Mesendoderm (in vitro differentiated cells): ENCODE measurements at regions not wholly inside any gene's neighbourhood (a gene's known extent, or its start where the extent isn't known, plus 50 kb on each side); places are given as distances from the start of the nearest gene placed in this dataset.
A peak's percentile ranks its signal among the peaks of the same experiment; 100 is the strongest.

Source experiments
- DNase-seq: peaks from one replicate; pipeline ENCODE4 v3.0.0; 2013
- H2AK5ac ChIP-seq: 2 replicates; pipeline ENCODE4 v1.6.1; 2013; ENCODE audit warnings: low read length, inconsistent platforms
- H2BK120ac ChIP-seq: 2 replicates; pipeline ENCODE4 v1.6.1; 2013; ENCODE audit warnings: low read depth, mild to moderate bottlenecking, low read length, moderate library complexity, mixed read lengths
- H2BK15ac ChIP-seq: replicated peaks from 2 replicates; pipeline ENCODE4 v1.6.1; 2013; ENCODE audit warnings: low read depth, mild to moderate bottlenecking, moderate library complexity
- H2BK5ac ChIP-seq: 2 replicates; pipeline ENCODE4 v1.6.1; 2013; ENCODE audit warnings: low read length, inconsistent platforms
- H3K18ac ChIP-seq: 2 replicates; pipeline ENCODE4 v1.6.1; 2013; ENCODE audit warnings: mild to moderate bottlenecking, low read length, mixed read lengths
- H3K23ac ChIP-seq: one replicate; pipeline ENCODE4 v1.6.1; 2013; ENCODE audit warnings: low read length
- H3K27ac ChIP-seq: 2 replicates; pipeline ENCODE4 v1.5.1; 2013; ENCODE audit warnings: low read depth, mild to moderate bottlenecking, inconsistent platforms, low read length, moderate library complexity
- H3K27me3 ChIP-seq: 2 replicates; pipeline ENCODE4 v1.6.1; 2013; ENCODE audit warnings: low read length, control low read depth, mild to moderate bottlenecking, inconsistent platforms; ENCODE audit not compliant: insufficient read depth, poor library complexity
- H3K36me3 ChIP-seq: 2 replicates; pipeline ENCODE4 v1.6.1; 2013; ENCODE audit warnings: low read length, inconsistent platforms; ENCODE audit not compliant: control insufficient read depth, insufficient read depth
- H3K4ac ChIP-seq: one replicate; pipeline ENCODE4 v1.6.1; 2013; ENCODE audit warnings: low read depth, mild to moderate bottlenecking, low read length, moderate library complexity
- H3K4me1 ChIP-seq: 2 replicates; pipeline ENCODE4 v1.6.1; 2013; ENCODE audit warnings: low read depth, low read length, inconsistent platforms; ENCODE audit not compliant: control insufficient read depth
- H3K4me2 ChIP-seq: 2 replicates; pipeline ENCODE4 v1.6.1; 2013; ENCODE audit warnings: low read length
- H3K4me3 ChIP-seq: 2 replicates; pipeline ENCODE4 v1.5.1; 2013; ENCODE audit warnings: mild to moderate bottlenecking, low read length
- H3K56ac ChIP-seq: one replicate; pipeline ENCODE4 v1.6.1; 2013; ENCODE audit warnings: low read length
- H3K79me1 ChIP-seq: 2 replicates; pipeline ENCODE4 v1.6.1; 2013; ENCODE audit warnings: low read length, inconsistent platforms
- H3K79me2 ChIP-seq: 2 replicates; pipeline ENCODE4 v1.6.1; 2013; ENCODE audit warnings: mild to moderate bottlenecking, low read length; ENCODE audit not compliant: control insufficient read depth, insufficient read depth
- H3K9ac ChIP-seq: 2 replicates; pipeline ENCODE4 v1.6.1; 2013; ENCODE audit warnings: low read length, inconsistent platforms
- H4K5ac ChIP-seq: one replicate; pipeline ENCODE4 v1.6.1; 2013; ENCODE audit warnings: low read length
- H4K8ac ChIP-seq: one replicate; pipeline ENCODE4 v1.6.1; 2013; ENCODE audit warnings: low read depth, mild to moderate bottlenecking, control low read depth, low read length, moderate library complexity
- WGBS: extraction: QIAGEN DNeasy Blood & Tissue Kit; methylation state at CpG from one replicate; pipeline ENCODE4 v1.1.7; 2013; ENCODE audit warnings: low lambda C conversion rate, missing lambda C conversion rate; ENCODE audit not compliant: insufficient coverage; ENCODE audit errors: extremely low coverage; 5-methylcytosine and 5-hydroxymethylcytosine counted together

DNA sequence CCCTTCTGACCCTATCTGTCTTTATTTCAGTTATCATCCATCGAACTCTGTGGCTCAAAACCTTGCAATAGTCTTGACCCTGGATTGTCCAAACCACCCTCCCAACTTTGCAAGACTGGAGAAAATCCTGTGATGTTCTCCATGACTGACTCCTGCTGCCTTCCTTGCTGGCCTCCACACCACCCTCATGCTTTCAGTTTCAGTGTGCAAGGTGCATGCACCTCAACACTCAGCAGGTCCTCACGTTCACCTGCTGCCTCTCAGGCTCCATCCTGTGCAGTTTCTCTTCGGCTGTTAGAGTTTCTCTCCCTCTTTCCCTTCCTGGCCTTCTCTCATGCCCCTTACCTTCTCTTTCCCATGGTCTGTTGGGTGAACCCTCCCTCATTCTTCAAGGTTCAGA, 59.4 kb upstream of the ASIC2 start:
- no CpG with 5 or more reads among the region's 3 CpGs for WGBS
- no peaks in the 10 kb centered on the region for H3K79me1 ChIP-seq
- no peak overlapping the region for H2AK5ac ChIP-seq
- H3K36me3 ChIP-seq: no peaks in the 10 kb centered on the region
- no peak overlapping the region for H3K4me3 ChIP-seq
- no peaks in the 10 kb centered on the region for H3K4me1 ChIP-seq
- H2BK120ac ChIP-seq: no peak overlapping the region
- no peak overlapping the region for H4K5ac ChIP-seq
- H3K27me3 ChIP-seq: no peaks in the 10 kb centered on the region
- H3K4me2 ChIP-seq: no peak overlapping the region
- no peak overlapping the region for H3K4ac ChIP-seq
- no peak overlapping the region for H3K27ac ChIP-seq
- no peak overlapping the region for H3K56ac ChIP-seq
- no peak overlapping the region for H2BK15ac ChIP-seq
- H4K8ac ChIP-seq: no peak overlapping the region
- no peak overlapping the region for H3K9ac ChIP-seq
- no peak overlapping the region for H2BK5ac ChIP-seq
- H3K18ac ChIP-seq: no peak overlapping the region
- no peaks in the 10 kb centered on the region for H3K79me2 ChIP-seq
- H3K23ac ChIP-seq: no peak overlapping the region
- DNase-seq: no peak

DNA sequence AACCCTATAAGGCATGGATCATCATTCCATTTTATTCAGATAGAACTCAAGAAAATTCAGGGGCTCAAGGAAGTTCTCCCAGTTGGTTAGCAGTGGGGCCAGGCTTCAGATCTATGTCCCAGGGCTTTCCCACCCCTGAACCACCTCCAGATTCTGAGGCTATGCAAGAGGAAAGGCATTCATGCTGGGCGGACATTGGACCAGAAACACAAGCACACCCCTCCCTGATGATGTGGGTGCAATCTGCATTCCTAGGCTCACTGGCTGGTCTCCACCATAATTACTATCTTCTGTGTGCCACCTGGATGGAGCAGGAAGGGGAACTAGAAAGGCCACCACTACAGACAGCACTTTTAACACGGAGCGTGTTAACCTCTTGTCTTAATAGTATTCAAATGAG, 63.2 kb upstream of the ASIC2 start:
- Histone ChIP-seq H3K9ac (no peak overlapping the region), H3K4me1 (no peaks in the 10 kb centered on the region), H3K79me1 (no peaks in the 10 kb centered on the region), H3K27ac (no peak overlapping the region), H2BK15ac (no peak overlapping the region), H3K23ac (no peak overlapping the region), H3K4me3 (no peak overlapping the region), H3K27me3 (no peaks in the 10 kb centered on the region), H3K79me2 (no peaks in the 10 kb centered on the region), H2BK120ac (no peak overlapping the region), H3K4me2 (no peak overlapping the region), H4K8ac (no peak overlapping the region), H2AK5ac (peak overlapping the region; percentile 35), H3K36me3 (no peaks in the 10 kb centered on the region), H3K18ac (no peak overlapping the region), H3K56ac (no peak overlapping the region), H4K5ac (no peak overlapping the region), H3K4ac (no peak overlapping the region), H2BK5ac (no peak overlapping the region)
- WGBS: no CpG with 5 or more reads among the region's 3 CpGs
- no peak for DNase-seq

DNA sequence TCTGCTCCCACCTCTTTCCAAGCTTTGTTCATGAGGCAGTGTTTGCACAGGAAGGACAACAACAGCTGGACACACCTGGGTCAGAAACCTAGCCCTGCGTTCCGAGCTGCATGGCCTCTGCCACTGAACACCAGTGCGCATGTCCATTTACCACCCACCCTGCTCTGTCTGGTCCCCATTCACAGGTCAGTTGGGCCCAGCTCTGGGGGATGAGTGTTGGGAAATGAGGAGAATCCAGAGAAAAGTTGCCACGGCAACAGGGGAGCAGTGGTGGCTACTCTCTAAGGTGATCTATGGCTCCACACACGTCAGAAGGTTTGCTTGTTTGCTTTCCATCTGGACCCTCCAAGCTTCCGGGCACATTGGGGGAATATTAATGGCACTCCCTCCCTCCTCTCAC, 70.4 kb upstream of the ASIC2 start:
- H2AK5ac ChIP-seq: no peak overlapping the region
- no peak overlapping the region for H4K5ac ChIP-seq
- no peak overlapping the region for H2BK5ac ChIP-seq
- DNase-seq: no peak
- no peaks in the 10 kb centered on the region for H3K27me3 ChIP-seq
- no peaks in the 10 kb centered on the region for H3K79me2 ChIP-seq
- no peak overlapping the region for H3K9ac ChIP-seq
- no peaks in the 10 kb centered on the region for H3K36me3 ChIP-seq
- H2BK15ac ChIP-seq: no peak overlapping the region
- H3K4me3 ChIP-seq: no peak overlapping the region
- H4K8ac ChIP-seq: no peak overlapping the region
- peaks cover 5% of the 10 kb centered on the region for H3K4me1 ChIP-seq
- H3K4me2 ChIP-seq: no peak overlapping the region
- peak overlapping the region; percentile 44 for H3K56ac ChIP-seq
- H3K23ac ChIP-seq: no peak overlapping the region
- no peaks in the 10 kb centered on the region for H3K79me1 ChIP-seq
- no peak overlapping the region for H3K4ac ChIP-seq
- H2BK120ac ChIP-seq: no peak overlapping the region
- H3K18ac ChIP-seq: peak overlapping the region; percentile 19
- no peak overlapping the region for H3K27ac ChIP-seq
- no CpG with 5 or more reads among the region's 6 CpGs for WGBS

DNA sequence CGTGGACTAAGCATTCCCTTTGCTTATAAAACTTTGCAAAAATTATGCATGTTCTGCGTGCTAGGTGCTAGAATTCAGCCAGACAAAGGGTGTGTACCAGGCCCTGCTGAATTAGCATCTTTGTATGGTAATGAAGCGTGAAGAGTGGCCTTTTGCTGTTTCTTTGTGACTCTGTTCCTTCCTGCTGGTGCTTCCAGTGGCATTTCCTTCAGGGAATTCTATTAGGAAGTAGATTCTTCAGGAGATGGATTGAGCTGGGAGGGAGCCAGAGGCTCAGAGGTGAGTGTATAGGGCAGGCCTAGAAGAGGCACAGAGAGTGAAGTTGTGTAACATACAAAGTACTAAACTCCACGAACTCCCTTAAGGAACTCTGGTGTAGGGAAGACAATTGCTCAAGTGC, 73.9 kb upstream of the ASIC2 start:
- no peaks in the 10 kb centered on the region for H3K79me1 ChIP-seq
- H3K27ac ChIP-seq: peak overlapping the region; percentile 62
- H3K4me3 ChIP-seq: no peak overlapping the region
- H3K4ac ChIP-seq: peak overlapping the region; percentile 41
- peak; percentile 65 for DNase-seq
- no peak overlapping the region for H3K4me2 ChIP-seq
- H2AK5ac ChIP-seq: no peak overlapping the region
- WGBS: no CpG with 5 or more reads among the region's 4 CpGs
- H3K23ac ChIP-seq: no peak overlapping the region
- peaks cover 19% of the 10 kb centered on the region for H3K4me1 ChIP-seq
- peak overlapping the region; percentile 63 for H3K56ac ChIP-seq
- no peak overlapping the region for H2BK120ac ChIP-seq
- H3K18ac ChIP-seq: no peak overlapping the region
- H3K27me3 ChIP-seq: no peaks in the 10 kb centered on the region
- no peak overlapping the region for H3K9ac ChIP-seq
- H3K79me2 ChIP-seq: no peaks in the 10 kb centered on the region
- H2BK15ac ChIP-seq: peak overlapping the region; percentile 58
- no peak overlapping the region for H4K5ac ChIP-seq
- no peak overlapping the region for H4K8ac ChIP-seq
- H3K36me3 ChIP-seq: no peaks in the 10 kb centered on the region
- peak overlapping the region; percentile 94 for H2BK5ac ChIP-seq

DNA sequence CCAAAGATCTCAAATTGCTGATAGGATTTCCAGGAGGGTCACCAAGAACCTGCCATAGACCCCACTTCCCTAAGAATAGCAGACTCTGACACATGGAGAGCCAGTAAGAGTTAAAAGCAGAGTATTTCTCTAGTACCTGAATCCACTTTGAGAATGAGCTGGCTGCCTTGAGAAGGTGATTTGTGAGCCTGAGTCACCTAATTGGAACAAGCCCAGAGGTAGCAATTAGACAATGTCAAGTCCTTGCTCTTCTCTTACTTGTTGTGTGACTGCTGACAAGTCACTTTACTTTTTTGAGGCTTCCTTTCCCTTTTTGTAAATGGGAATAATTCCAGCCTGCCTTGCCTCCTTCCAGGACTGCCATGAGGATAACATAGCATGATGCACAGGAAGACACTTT, 76.1 kb upstream of the ASIC2 start:
- H3K79me2 ChIP-seq: no peaks in the 10 kb centered on the region
- peak overlapping the region; percentile 77 for H3K27ac ChIP-seq
- H3K56ac ChIP-seq: peak overlapping the region; percentile 75
- H2BK15ac ChIP-seq: no peak overlapping the region
- no peaks in the 10 kb centered on the region for H3K79me1 ChIP-seq
- no peaks in the 10 kb centered on the region for H3K27me3 ChIP-seq
- no peak overlapping the region for H3K23ac ChIP-seq
- no peaks in the 10 kb centered on the region for H3K36me3 ChIP-seq
- H3K18ac ChIP-seq: peak overlapping the region; percentile 70
- H3K4me1 ChIP-seq: peaks cover 23% of the 10 kb centered on the region
- H4K8ac ChIP-seq: no peak overlapping the region
- DNase-seq: no peak
- no peak overlapping the region for H3K4me2 ChIP-seq
- peak overlapping the region; percentile 82 for H3K4ac ChIP-seq
- H2BK120ac ChIP-seq: peak overlapping the region; percentile 55
- no peak overlapping the region for H3K4me3 ChIP-seq
- no peak overlapping the region for H4K5ac ChIP-seq
- H3K9ac ChIP-seq: no peak overlapping the region
- H2BK5ac ChIP-seq: peak overlapping the region; percentile 84
- peak overlapping the region; percentile 71 for H2AK5ac ChIP-seq

DNA sequence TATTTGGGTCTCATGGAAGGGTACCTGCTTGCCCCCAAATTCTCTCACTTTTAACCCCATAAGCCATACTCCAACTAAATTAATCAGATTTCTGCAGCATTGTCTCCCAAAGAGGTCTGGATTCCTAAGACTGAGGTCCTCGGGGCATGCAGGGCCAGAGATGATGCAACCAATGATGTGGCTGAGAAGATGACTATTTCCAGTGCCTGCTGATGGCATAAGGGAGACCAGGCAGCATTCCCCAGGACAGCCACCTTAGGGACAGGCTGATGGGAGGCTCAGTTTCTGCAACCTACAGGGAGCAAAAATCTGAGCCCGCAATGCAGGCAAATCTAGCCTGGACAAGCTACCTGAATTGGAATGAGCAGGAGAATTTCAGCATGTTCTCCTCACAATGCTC, 76.8 kb upstream of the ASIC2 start:
- H3K4me1 ChIP-seq: peaks cover 27% of the 10 kb centered on the region
- peak overlapping the region; percentile 79 for H2BK120ac ChIP-seq
- H3K79me1 ChIP-seq: no peaks in the 10 kb centered on the region
- DNase-seq: peak; percentile 83
- no peak overlapping the region for H2BK15ac ChIP-seq
- H2AK5ac ChIP-seq: peak overlapping the region; percentile 61
- H3K4ac ChIP-seq: peak overlapping the region; percentile 76
- H3K9ac ChIP-seq: peak overlapping the region; percentile 42
- H3K4me3 ChIP-seq: no peak overlapping the region
- peak overlapping the region; percentile 24 for H3K18ac ChIP-seq
- peak overlapping the region; percentile 4 for H3K4me2 ChIP-seq
- no peaks in the 10 kb centered on the region for H3K27me3 ChIP-seq
- H3K56ac ChIP-seq: peak overlapping the region; percentile 75
- no peak overlapping the region for H3K23ac ChIP-seq
- no peaks in the 10 kb centered on the region for H3K36me3 ChIP-seq
- no CpG with 5 or more reads among the region's 2 CpGs for WGBS
- H2BK5ac ChIP-seq: peak overlapping the region; percentile 84
- H3K79me2 ChIP-seq: no peaks in the 10 kb centered on the region
- H4K5ac ChIP-seq: no peak overlapping the region
- no peak overlapping the region for H4K8ac ChIP-seq
- peak overlapping the region; percentile 77 for H3K27ac ChIP-seq
